GM23248 (cell line): ENCODE measurements at regions not wholly inside any gene's neighbourhood (a gene's known extent, or its start where the extent isn't known, plus 50 kb on each side); places are given as distances from the start of the nearest gene placed in this dataset.

ENCODE experiments used
- DNase-seq: peaks from one replicate; pipeline ENCODE4 v3.0.0-alpha.2; 2015
- H2AFZ ChIP-seq: fragments of 200-600 bp; sonication (generic); 2 replicates; pipeline ENCODE4 v1.6.1; 2016; ENCODE audit warnings: antibody characterized with exemption
- H3F3A ChIP-seq: fragments of 200-600 bp; sonication (generic); 2 replicates; pipeline ENCODE4 v1.6.1; 2016; ENCODE audit warnings: mild to moderate bottlenecking, antibody characterized with exemption, mixed run types; ENCODE audit not compliant: insufficient read depth
- H3K27ac ChIP-seq: fragments of 200-600 bp; sonication (generic); 2 replicates; pipeline ENCODE4 v1.5.1; 2016; ENCODE audit warnings: mild to moderate bottlenecking
- H3K27me3 ChIP-seq: fragments of 200-600 bp; sonication (generic); replicated peaks from 2 replicates; pipeline ENCODE4 v1.6.1; 2016; ENCODE audit warnings: mild to moderate bottlenecking; ENCODE audit not compliant: insufficient read depth
- H3K36me3 ChIP-seq: fragments of 200-600 bp; sonication (generic); 2 replicates; pipeline ENCODE4 v1.6.1; 2016; ENCODE audit warnings: low read depth, mild to moderate bottlenecking
- H3K4me1 ChIP-seq: fragments of 200-600 bp; sonication (generic); 2 replicates; pipeline ENCODE4 v1.6.1; 2016; ENCODE audit warnings: mild to moderate bottlenecking; ENCODE audit not compliant: insufficient read depth
- H3K4me2 ChIP-seq: fragments of 200-600 bp; sonication (generic); one replicate; pipeline ENCODE4 v1.6.1; 2016; ENCODE audit warnings: mild to moderate bottlenecking; ENCODE audit not compliant: unreplicated experiment
- H3K4me3 ChIP-seq: fragments of 200-600 bp; sonication (generic); 2 replicates; pipeline ENCODE4 v1.5.1; 2016; ENCODE audit warnings: mild to moderate bottlenecking
- H3K79me2 ChIP-seq: fragments of 200-600 bp; sonication (generic); 2 replicates; pipeline ENCODE4 v1.6.1; 2016; ENCODE audit warnings: mild to moderate bottlenecking; ENCODE audit not compliant: insufficient read depth
- H3K9ac ChIP-seq: fragments of 200-600 bp; sonication (generic); 2 replicates; pipeline ENCODE4 v1.6.1; 2016; ENCODE audit warnings: mild to moderate bottlenecking
- H3K9me2 ChIP-seq: fragments of 200-600 bp; sonication (generic); 2 replicates; pipeline ENCODE4 v1.6.1; 2016; ENCODE audit warnings: mixed run types, mild to moderate bottlenecking, moderate library complexity; ENCODE audit not compliant: insufficient read depth
- H3K9me3 ChIP-seq: fragments of 200-600 bp; sonication (generic); one replicate; pipeline ENCODE4 v1.6.1; 2017; ENCODE audit warnings: low read depth
- H4K20me1 ChIP-seq: fragments of 200-600 bp; sonication (generic); 2 replicates; pipeline ENCODE4 v1.6.0; 2016; ENCODE audit not compliant: insufficient read depth
- EZH2 ChIP-seq: fragments of 200-600 bp; sonication (generic); IDR thresholded peaks from 2 replicates; pipeline ENCODE4 v1.6.1; 2018; ENCODE audit warnings: antibody characterized with exemption, mild to moderate bottlenecking; ENCODE audit not compliant: insufficient read depth, poor library complexity, severe bottlenecking
- EZH2phosphoT487 ChIP-seq: fragments of 200-600 bp; sonication (generic); IDR thresholded peaks from 2 replicates; pipeline ENCODE4 v1.6.1; 2018; ENCODE audit warnings: antibody characterized with exemption, moderate library complexity, mild to moderate bottlenecking, low read depth; ENCODE audit not compliant: insufficient read depth
- WGBS, 2 experiments: methylation state at CpG; one replicate each; pipeline ENCODE4 v1.1.6; 2015 to 2017; ENCODE audit warnings: low lambda C conversion rate in 2 of 2, low coverage in 1 of 2; ENCODE audit errors: missing lambda C conversion rate in 2 of 2; 5-methylcytosine and 5-hydroxymethylcytosine counted together
- in situ Hi-C: fragments of 300-500 bp; cut with MboI; formaldehyde crosslinking; loops from 2 replicates; pipeline ENCODE4 v1.15.0; 2020

DNA sequence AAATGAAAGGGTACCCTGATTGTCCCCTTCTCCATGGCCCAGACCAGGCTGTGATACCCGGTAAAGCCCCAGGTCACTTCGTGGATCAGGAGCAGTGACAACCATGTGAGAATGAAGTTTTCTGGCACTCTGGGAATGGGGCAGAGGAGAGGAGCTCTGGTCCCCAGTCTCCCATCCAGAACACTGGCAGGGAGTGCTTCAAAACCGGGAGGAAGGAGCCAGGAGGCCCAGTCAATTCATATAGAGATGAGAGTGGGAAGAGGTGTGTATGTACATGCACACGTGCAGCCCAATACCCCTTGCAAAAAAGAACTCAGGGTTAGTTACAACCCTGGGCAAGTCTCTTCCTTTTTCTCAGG lies 101.4 kb upstream of the TLE3 start:
- Histone ChIP-seq H3K36me3 (no peaks in the 10 kb centered on the region), H3K9me2 (no peaks in the 10 kb centered on the region), H3K4me1 (peaks cover 19% of the 10 kb centered on the region), H4K20me1 (no peaks in the 10 kb centered on the region), H3K9ac (no peak overlapping the region), H3K4me3 (no peak overlapping the region), H3K79me2 (no peaks in the 10 kb centered on the region), H3F3A (peaks cover 6% of the 10 kb centered on the region; the same call in 1 of the 2 replicates), H3K9me3 (no peaks in the 10 kb centered on the region), H3K27me3 (no peaks in the 10 kb centered on the region), H3K27ac (no peak overlapping the region), H3K4me2 (no peak overlapping the region), H2AFZ (no peak overlapping the region)
- DNase-seq, result no peak
- in situ Hi-C loops, result no loop called here
- TF ChIP-seq EZH2, result no peak
- TF ChIP-seq EZH2phosphoT487, result no peak
- 66 to 69% methylated on average over 4 of the region's 4 CpGs for WGBS, 2 experiments

DNA sequence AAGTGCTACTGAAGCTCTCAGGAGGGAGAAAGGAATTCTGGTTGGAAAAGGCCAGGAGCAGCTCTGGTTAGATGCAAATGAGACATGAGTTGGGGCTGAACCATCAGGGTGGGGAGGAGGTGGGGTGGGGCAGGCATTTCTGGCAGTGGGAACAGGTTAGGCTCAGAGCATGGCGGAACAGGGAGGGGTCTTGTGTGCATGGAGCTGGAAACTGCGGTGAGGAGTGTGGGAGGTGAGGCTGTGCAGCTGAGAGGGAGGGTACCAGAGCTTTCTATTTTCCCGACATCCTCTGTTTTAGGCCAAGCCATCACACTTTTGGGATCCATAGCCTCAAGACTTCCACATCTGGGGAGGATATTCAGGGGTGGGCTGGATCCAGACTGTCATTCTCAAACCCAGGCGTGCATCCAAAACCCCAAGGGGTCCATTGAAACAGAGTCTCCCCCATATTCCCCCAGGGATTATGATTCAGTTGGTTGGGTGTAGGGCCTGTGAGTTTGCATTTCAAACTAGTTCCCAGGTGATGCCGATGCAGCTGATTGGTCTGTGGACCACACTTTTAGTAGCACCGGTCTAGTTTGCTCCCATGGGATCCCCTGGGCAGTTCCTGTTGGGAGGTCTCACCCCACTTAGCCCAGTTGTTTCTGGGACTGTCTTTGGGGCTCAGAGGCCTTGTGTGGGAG lies 100.9 kb upstream of the TLE3 start:
- no peak overlapping the region for H3K9ac ChIP-seq
- 95 to 98% methylated on average over 6 of the region's 6 CpGs for WGBS, 2 experiments
- H3K79me2 ChIP-seq, result no peaks in the 10 kb centered on the region
- H3K4me1 ChIP-seq, result peaks cover 19% of the 10 kb centered on the region
- H3K9me2 ChIP-seq, result no peaks in the 10 kb centered on the region
- in situ Hi-C loops, result no loop called here
- H3F3A ChIP-seq, result peaks cover 6% of the 10 kb centered on the region; the same call in 1 of the 2 replicates
- TF ChIP-seq EZH2phosphoT487 (no peak), EZH2 (no peak)
- H4K20me1 ChIP-seq, result no peaks in the 10 kb centered on the region
- H3K27me3 ChIP-seq, result no peaks in the 10 kb centered on the region
- no peak overlapping the region for H3K27ac ChIP-seq
- H3K4me3 ChIP-seq, result no peak overlapping the region
- H2AFZ ChIP-seq, result no peak overlapping the region
- no peaks in the 10 kb centered on the region for H3K9me3 ChIP-seq
- DNase-seq, result no peak
- no peaks in the 10 kb centered on the region for H3K36me3 ChIP-seq
- H3K4me2 ChIP-seq, result no peak overlapping the region

DNA sequence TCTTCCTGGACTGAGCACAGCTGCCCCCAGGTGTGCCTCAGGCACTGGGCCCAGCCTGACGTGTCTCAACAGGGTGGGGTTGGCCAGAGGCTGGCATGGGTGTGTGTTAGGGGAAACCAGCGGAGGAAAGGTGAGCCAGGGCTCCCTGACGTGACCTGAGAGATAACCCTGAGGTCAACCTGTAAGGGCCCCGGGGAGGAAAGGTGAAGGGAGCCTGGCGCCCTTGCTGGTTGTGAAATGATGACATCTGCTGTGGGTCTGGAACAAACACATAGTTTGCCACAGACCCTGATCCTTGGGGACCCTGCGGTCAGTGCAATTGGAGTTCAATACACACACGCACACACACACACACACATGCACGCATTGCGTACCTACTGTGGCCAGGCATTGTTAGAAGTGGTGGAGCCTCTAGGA lies 100.2 kb upstream of the TLE3 start:
- Histone ChIP-seq H3K9me2 (no peaks in the 10 kb centered on the region), H3K4me2 (no peak overlapping the region), H3F3A (peaks cover 6% of the 10 kb centered on the region; the same call in 1 of the 2 replicates), H3K27me3 (no peaks in the 10 kb centered on the region), H3K36me3 (no peaks in the 10 kb centered on the region), H3K9ac (no peak overlapping the region), H3K4me3 (no peak overlapping the region), H4K20me1 (no peaks in the 10 kb centered on the region), H3K4me1 (peaks cover 19% of the 10 kb centered on the region), H2AFZ (no peak overlapping the region), H3K79me2 (no peaks in the 10 kb centered on the region), H3K9me3 (no peaks in the 10 kb centered on the region), H3K27ac (no peak overlapping the region)
- no peak for TF ChIP-seq EZH2phosphoT487
- TF ChIP-seq EZH2, result no peak
- in situ Hi-C loops, result no loop called here
- WGBS, 2 experiments, result 92 to 100% methylated on average over 6 to 9 of the region's 9 CpGs
- DNase-seq, result no peak

- peaks cover 6% of the 10 kb centered on the region; the same call in 1 of the 2 replicates for H3F3A ChIP-seq
- 95 to 96% methylated on average over 10 of the region's 10 CpGs for WGBS, 2 experiments
- H3K9me3 ChIP-seq, result no peaks in the 10 kb centered on the region
- H3K4me1 ChIP-seq, result peaks cover 19% of the 10 kb centered on the region
- in situ Hi-C loops, result no loop called here
- H3K36me3 ChIP-seq, result no peaks in the 10 kb centered on the region
- no peak overlapping the region for H3K4me2 ChIP-seq
- no peak for DNase-seq
- H4K20me1 ChIP-seq, result no peaks in the 10 kb centered on the region
- no peak overlapping the region for H3K4me3 ChIP-seq
- H3K9me2 ChIP-seq, result no peaks in the 10 kb centered on the region
- H3K9ac ChIP-seq, result peak overlapping the region; percentile 59
- H3K27ac ChIP-seq, result peak overlapping the region; percentile 83; the same call in 1 of the 2 replicates
- no peak overlapping the region for H2AFZ ChIP-seq
- TF ChIP-seq EZH2phosphoT487 (no peak), EZH2 (no peak)
- no peaks in the 10 kb centered on the region for H3K27me3 ChIP-seq
- no peaks in the 10 kb centered on the region for H3K79me2 ChIP-seq
These were observed 99.7 kb upstream of the TLE3 start for GRCh38 chr15:70197318-70197944.
